ENCODE measurements at regions not wholly inside any gene's neighbourhood (a gene's known extent, or its start where the extent isn't known, plus 50 kb on each side); places are given as distances from the start of the nearest gene placed in this dataset.

GRCh38 chr10:2604891-2605290 is 462.5 kb upstream of the PFKP start:
- intact Hi-C loops (cut with micrococcal nuclease) = no loop called here
- Mint-ChIP-seq H3K9me3 (peaks cover 0 to 3% (median 0%) of the 10 kb centered on the region in 11 donors), H3K4me3 (no peak overlapping the region), H3K27ac (no peak overlapping the region), H3K27me3 (peaks cover 0 to 14% (median 6%) of the 10 kb centered on the region in 5 donors), H3K4me1 (no peaks in the 10 kb centered on the region), H3K36me3 (no peaks in the 10 kb centered on the region)
- H3K36me3 ChIP-seq (ENCODE audit: control insufficient read depth in 2 of 3, insufficient read depth in 3 of 3, low read length in 3 of 3) = no peaks in the 10 kb centered on the region
- H3K4me3 ChIP-seq (ENCODE audit: low read length) = no peak overlapping the region
- no peaks in the 10 kb centered on the region for H3K9me3 ChIP-seq (ENCODE audit: control insufficient read depth in 2 of 3, low read length in 3 of 3)
- DNase-seq (no peak), ATAC-seq (no peak)
- POLR2A ChIA-PET = no interaction called here
- H3K27me3 ChIP-seq (ENCODE audit: control insufficient read depth in 2 of 2, insufficient read depth in 2 of 2, low read length in 2 of 2) = no peaks in the 10 kb centered on the region
- CTCF ChIA-PET = no interaction called here
- no peaks in the 10 kb centered on the region for H3K4me1 ChIP-seq (ENCODE audit: control insufficient read depth in 2 of 2, insufficient read depth in 2 of 2, low read length in 2 of 2)
- H3K27ac ChIP-seq (ENCODE audit: low read depth, low read length) = no peak overlapping the region

DNA sequence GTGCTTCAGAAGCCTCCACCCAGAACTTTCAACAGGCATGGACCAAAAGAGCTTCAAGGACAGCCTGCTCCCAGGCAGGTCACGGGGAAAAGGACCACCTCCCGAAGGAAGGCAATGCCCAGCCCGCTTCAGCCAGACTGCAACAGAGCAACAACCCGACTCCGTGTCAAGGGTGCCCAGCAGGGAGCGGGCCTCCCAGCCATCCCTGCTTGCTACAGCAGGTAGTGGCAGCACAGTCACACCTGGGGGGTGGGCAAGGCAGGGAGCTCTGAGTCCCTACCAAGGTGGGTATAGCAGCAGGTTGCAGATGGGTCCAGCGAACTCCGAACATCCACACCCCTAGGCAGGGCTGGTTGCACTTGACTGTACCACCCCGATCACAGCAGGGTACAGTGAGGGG is 467.8 kb upstream of the PFKP start:
- H3K9me3 ChIP-seq (ENCODE audit: control insufficient read depth in 2 of 3, low read length in 3 of 3) = no peaks in the 10 kb centered on the region
- no peaks in the 10 kb centered on the region for H3K36me3 ChIP-seq (ENCODE audit: control insufficient read depth in 2 of 3, insufficient read depth in 3 of 3, low read length in 3 of 3)
- Mint-ChIP-seq H3K27ac (no peak overlapping the region), H3K4me3 (no peak overlapping the region), H3K9me3 (peaks cover 0 to 3% (median 0%) of the 10 kb centered on the region in 11 donors), H3K4me1 (no peaks in the 10 kb centered on the region), H3K27me3 (peaks cover 0 to 11% (median 6%) of the 10 kb centered on the region in 5 donors), H3K36me3 (no peaks in the 10 kb centered on the region)
- DNase-seq (no peak), ATAC-seq (no peak)
- ChIA-PET POLR2A (no interaction called here), CTCF (no interaction called here)
- no peaks in the 10 kb centered on the region for H3K4me1 ChIP-seq (ENCODE audit: control insufficient read depth in 2 of 2, insufficient read depth in 2 of 2, low read length in 2 of 2)
- no peak overlapping the region for H3K4me3 ChIP-seq (ENCODE audit: low read length)
- intact Hi-C loops (cut with micrococcal nuclease) = no loop called here
- no peak overlapping the region for H3K27ac ChIP-seq (ENCODE audit: low read depth, low read length)
- H3K27me3 ChIP-seq (ENCODE audit: control insufficient read depth in 2 of 2, insufficient read depth in 2 of 2, low read length in 2 of 2) = no peaks in the 10 kb centered on the region

DNA sequence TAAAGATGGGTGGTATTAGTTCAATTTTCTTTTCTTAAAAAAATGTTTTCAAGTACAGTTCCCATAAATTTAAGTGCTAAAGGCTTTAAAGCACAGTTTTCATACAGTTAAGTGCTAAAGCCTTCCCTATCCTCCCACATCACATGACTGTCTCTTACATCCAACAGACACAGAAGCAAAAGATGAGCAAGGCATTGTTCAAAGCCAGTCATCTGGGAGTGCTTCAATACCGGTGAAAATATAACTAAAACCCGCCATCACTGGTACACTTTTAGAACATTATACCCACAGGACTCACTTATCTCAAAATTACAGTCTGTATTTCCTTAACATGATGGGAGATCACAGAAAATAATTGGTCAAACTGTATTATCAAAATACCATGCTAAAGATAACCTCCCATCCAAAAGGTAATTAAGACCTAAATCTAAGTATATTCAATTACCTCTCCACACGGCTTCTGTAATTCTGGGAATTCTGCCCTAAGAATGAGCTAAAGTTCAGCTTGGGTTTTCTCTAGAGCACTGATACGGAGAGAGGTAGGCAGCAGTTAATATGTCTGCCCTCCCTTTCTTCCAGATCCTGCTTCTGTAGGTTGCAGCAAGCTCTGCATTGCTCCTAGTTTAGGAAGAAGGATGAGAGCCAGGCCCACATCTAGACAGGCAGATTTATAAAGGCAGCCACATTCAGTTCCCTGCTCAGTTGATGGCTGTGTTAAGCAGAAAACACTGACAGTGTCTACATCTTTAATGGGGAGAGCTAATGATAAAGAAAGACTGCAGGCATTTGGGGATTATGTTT is 474.8 kb upstream of the PFKP start:
- Mint-ChIP-seq H3K4me1 (no peaks in the 10 kb centered on the region), H3K4me3 (no peak overlapping the region), H3K36me3 (no peaks in the 10 kb centered on the region), H3K9me3 (peaks cover 0 to 6% (median 0%) of the 10 kb centered on the region in 11 donors), H3K27me3 (peaks cover 2 to 13% (median 4%) of the 10 kb centered on the region in 5 donors), H3K27ac (no peak overlapping the region)
- Histone ChIP-seq H3K36me3 (ENCODE audit: control insufficient read depth in 2 of 3, insufficient read depth in 3 of 3, low read length in 3 of 3) (no peaks in the 10 kb centered on the region), H3K27me3 (ENCODE audit: control insufficient read depth in 2 of 2, insufficient read depth in 2 of 2, low read length in 2 of 2) (no peaks in the 10 kb centered on the region), H3K4me3 (ENCODE audit: low read length) (no peak overlapping the region), H3K27ac (ENCODE audit: low read depth, low read length) (no peak overlapping the region), H3K9me3 (ENCODE audit: control insufficient read depth in 2 of 3, low read length in 3 of 3) (no peaks in the 10 kb centered on the region), H3K4me1 (ENCODE audit: control insufficient read depth in 2 of 2, insufficient read depth in 2 of 2, low read length in 2 of 2) (no peaks in the 10 kb centered on the region)
- POLR2A ChIA-PET = no interaction called here
- intact Hi-C loops (cut with micrococcal nuclease) = no loop called here
- CTCF ChIA-PET = no interaction called here
- DNase-seq (no peak), ATAC-seq (no peak)

GRCh38 chr10:2589196-2589595 is 478.2 kb upstream of the PFKP start:
- Histone ChIP-seq H3K27me3 (ENCODE audit: control insufficient read depth in 2 of 2, insufficient read depth in 2 of 2, low read length in 2 of 2) (no peaks in the 10 kb centered on the region), H3K4me1 (ENCODE audit: control insufficient read depth in 2 of 2, insufficient read depth in 2 of 2, low read length in 2 of 2) (no peaks in the 10 kb centered on the region), H3K4me3 (ENCODE audit: low read length) (no peak overlapping the region), H3K9me3 (ENCODE audit: control insufficient read depth in 2 of 3, low read length in 3 of 3) (no peaks in the 10 kb centered on the region), H3K27ac (ENCODE audit: low read depth, low read length) (no peak overlapping the region), H3K36me3 (ENCODE audit: control insufficient read depth in 2 of 3, insufficient read depth in 3 of 3, low read length in 3 of 3) (no peaks in the 10 kb centered on the region)
- H3K36me3 Mint-ChIP-seq = no peaks in the 10 kb centered on the region
- H3K27ac Mint-ChIP-seq = no peak overlapping the region
- DNase-seq (no peak), ATAC-seq (no peak)
- no peak overlapping the region for H3K4me3 Mint-ChIP-seq
- H3K9me3 Mint-ChIP-seq = peaks cover 0 to 4% (median 0%) of the 10 kb centered on the region in 11 donors
- H3K4me1 Mint-ChIP-seq = no peaks in the 10 kb centered on the region
- intact Hi-C loops (cut with micrococcal nuclease) = no loop called here
- ChIA-PET CTCF (no interaction called here), POLR2A (no interaction called here)
- H3K27me3 Mint-ChIP-seq = peaks cover 2 to 13% (median 4%) of the 10 kb centered on the region in 5 donors

DNA sequence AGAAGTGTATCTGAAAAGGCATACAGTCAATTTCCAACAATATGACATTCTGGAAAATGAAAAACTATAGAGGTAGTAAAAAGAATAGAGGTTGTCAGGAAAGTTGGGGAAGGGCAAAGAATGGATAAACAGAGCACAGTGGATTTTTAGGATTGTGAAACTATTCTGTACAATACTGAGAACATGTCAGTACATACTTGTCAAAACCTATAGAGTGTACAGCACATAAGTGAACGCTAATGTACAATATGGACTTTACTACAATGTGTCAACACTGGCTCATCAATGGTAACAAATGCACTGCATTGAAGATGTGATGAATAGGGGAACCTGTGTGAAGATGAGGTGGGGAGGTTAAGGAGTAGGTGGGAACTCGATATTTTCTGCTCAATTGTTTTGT is 483.0 kb upstream of the PFKP start:
- Histone ChIP-seq H3K27ac (ENCODE audit: low read depth, low read length) (no peak overlapping the region), H3K4me1 (ENCODE audit: control insufficient read depth in 2 of 2, insufficient read depth in 2 of 2, low read length in 2 of 2) (no peaks in the 10 kb centered on the region), H3K27me3 (ENCODE audit: control insufficient read depth in 2 of 2, insufficient read depth in 2 of 2, low read length in 2 of 2) (no peaks in the 10 kb centered on the region), H3K9me3 (ENCODE audit: control insufficient read depth in 2 of 3, low read length in 3 of 3) (no peaks in the 10 kb centered on the region), H3K36me3 (ENCODE audit: control insufficient read depth in 2 of 3, insufficient read depth in 3 of 3, low read length in 3 of 3) (no peaks in the 10 kb centered on the region), H3K4me3 (ENCODE audit: low read length) (no peak overlapping the region)
- no peak overlapping the region for H3K4me3 Mint-ChIP-seq
- DNase-seq (no peak), ATAC-seq (no peak)
- intact Hi-C loops (cut with micrococcal nuclease) = no loop called here
- no peaks in the 10 kb centered on the region for H3K4me1 Mint-ChIP-seq
- CTCF ChIA-PET = no interaction called here
- H3K9me3 Mint-ChIP-seq = peaks cover 0 to 1% (median 0%) of the 10 kb centered on the region in 11 donors
- no peak overlapping the region for H3K27ac Mint-ChIP-seq
- peaks cover 0 to 19% (median 3%) of the 10 kb centered on the region in 5 donors for H3K27me3 Mint-ChIP-seq
- POLR2A ChIA-PET = no interaction called here
- no peaks in the 10 kb centered on the region for H3K36me3 Mint-ChIP-seq

DNA sequence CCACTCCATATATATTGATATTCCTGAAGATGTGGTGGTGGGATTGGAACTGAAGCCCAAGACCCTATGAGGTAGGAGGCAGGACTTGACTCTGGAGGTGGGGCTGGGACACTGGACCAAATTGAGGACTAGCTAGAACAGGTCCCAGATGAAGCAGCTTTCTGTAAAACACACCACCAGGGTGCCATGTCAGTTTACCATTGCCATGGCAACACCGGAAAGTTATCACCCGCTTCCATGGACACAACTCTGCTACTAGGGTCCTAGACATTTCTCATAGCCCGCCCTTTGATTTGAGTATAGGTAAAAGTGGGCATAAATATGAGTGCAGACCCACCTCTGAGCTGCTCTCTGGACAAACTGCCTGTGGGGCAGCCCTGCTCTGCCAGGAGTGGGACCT is 490.5 kb upstream of the PFKP start:
- Mint-ChIP-seq H3K4me1 (no peaks in the 10 kb centered on the region), H3K36me3 (no peaks in the 10 kb centered on the region), H3K27ac (no peak overlapping the region), H3K4me3 (no peak overlapping the region), H3K9me3 (peaks cover 0 to 2% (median 0%) of the 10 kb centered on the region in 11 donors), H3K27me3 (peaks cover 0 to 29% (median 16%) of the 10 kb centered on the region in 5 donors)
- H3K4me1 ChIP-seq (ENCODE audit: control insufficient read depth in 2 of 2, insufficient read depth in 2 of 2, low read length in 2 of 2) = no peaks in the 10 kb centered on the region
- no peaks in the 10 kb centered on the region for H3K36me3 ChIP-seq (ENCODE audit: control insufficient read depth in 2 of 3, insufficient read depth in 3 of 3, low read length in 3 of 3)
- H3K4me3 ChIP-seq (ENCODE audit: low read length) = no peak overlapping the region
- no peak overlapping the region for H3K27ac ChIP-seq (ENCODE audit: low read depth, low read length)
- H3K27me3 ChIP-seq (ENCODE audit: control insufficient read depth in 2 of 2, insufficient read depth in 2 of 2, low read length in 2 of 2) = no peaks in the 10 kb centered on the region
- H3K9me3 ChIP-seq (ENCODE audit: control insufficient read depth in 2 of 3, low read length in 3 of 3) = no peaks in the 10 kb centered on the region
- DNase-seq = no peak
- ChIA-PET POLR2A (no interaction called here), CTCF (no interaction called here)
- intact Hi-C loops (cut with micrococcal nuclease) = no loop called here
- ATAC-seq = no peak

DNA sequence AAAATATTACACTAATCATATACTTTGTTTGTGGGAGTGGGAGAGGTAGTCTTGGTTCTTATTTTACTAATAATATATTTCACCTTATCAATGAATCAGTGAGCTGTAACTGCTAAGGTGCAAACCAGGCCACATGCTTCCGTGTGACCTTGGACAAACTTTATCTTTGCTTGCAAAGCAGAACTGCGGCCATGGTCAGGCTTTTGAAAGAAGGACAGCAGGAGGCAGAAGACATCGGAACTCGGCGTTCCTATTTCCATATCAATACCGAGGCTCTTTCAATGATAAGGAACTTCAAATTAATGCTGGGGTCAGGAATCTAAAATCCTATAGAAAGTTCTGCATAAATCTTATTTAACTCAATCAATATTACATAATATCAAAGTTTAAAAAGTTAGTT is 491.9 kb upstream of the PFKP start:
- POLR2A ChIA-PET = no interaction called here
- intact Hi-C loops (cut with micrococcal nuclease) = no loop called here
- CTCF ChIA-PET = no interaction called here

More for the DNA sequence above, 491.9 kb upstream of the PFKP start:
- Histone ChIP-seq H3K27me3 (ENCODE audit: control insufficient read depth in 2 of 2, insufficient read depth in 2 of 2, low read length in 2 of 2) (no peaks in the 10 kb centered on the region), H3K9me3 (ENCODE audit: control insufficient read depth in 2 of 3, low read length in 3 of 3) (no peaks in the 10 kb centered on the region), H3K36me3 (ENCODE audit: control insufficient read depth in 2 of 3, insufficient read depth in 3 of 3, low read length in 3 of 3) (no peaks in the 10 kb centered on the region), H3K27ac (ENCODE audit: low read depth, low read length) (no peak overlapping the region), H3K4me3 (ENCODE audit: low read length) (no peak overlapping the region), H3K4me1 (ENCODE audit: control insufficient read depth in 2 of 2, insufficient read depth in 2 of 2, low read length in 2 of 2) (no peaks in the 10 kb centered on the region)
- H3K27me3 Mint-ChIP-seq = peaks cover 0 to 33% (median 16%) of the 10 kb centered on the region in 5 donors
- no peaks in the 10 kb centered on the region for H3K36me3 Mint-ChIP-seq
- DNase-seq (no peak), ATAC-seq (no peak)
- H3K9me3 Mint-ChIP-seq = peaks cover 0 to 2% (median 0%) of the 10 kb centered on the region in 11 donors
- no peaks in the 10 kb centered on the region for H3K4me1 Mint-ChIP-seq
- no peak overlapping the region for H3K27ac Mint-ChIP-seq
- no peak overlapping the region for H3K4me3 Mint-ChIP-seq

Data from naive thymus-derived CD4-positive, alpha-beta T cell (primary cell).